GM21576 (cell line): ENCODE measurements at regions not wholly inside any gene's neighbourhood (a gene's known extent, or its start where the extent isn't known, plus 50 kb on each side); places are given as distances from the start of the nearest gene placed in this dataset.

Experiments used
- ATAC-seq: cut with Tn5 transposase; IDR thresholded peaks from one replicate; pipeline ENCODE4 v1.9.1; 2021; ENCODE audit warnings: mild to moderate bottlenecking, moderate library complexity; ENCODE audit not compliant: unreplicated experiment

- ATAC-seq = no peak
Observed at GRCh38 chr1:240019524-240019923, 72.2 kb upstream of the FMN2 start.

GRCh38 chr1:240020871-240021270, 70.8 kb upstream of the FMN2 start:
- no peak for ATAC-seq

- no peak for ATAC-seq
Observed at GRCh38 chr1:240021709-240022108, 70.0 kb upstream of the FMN2 start.

- peak; percentile 77 for ATAC-seq
Observed at GRCh38 chr1:240027059-240027462, 64.6 kb upstream of the FMN2 start.

- ATAC-seq = no peak
Observed at GRCh38 chr1:240029418-240029817, 62.3 kb upstream of the FMN2 start.

- no peak for ATAC-seq
Observed at GRCh38 chr1:240030236-240030635, 61.4 kb upstream of the FMN2 start.

GRCh38 chr1:240031009-240031408, 60.7 kb upstream of the FMN2 start:
- no peak for ATAC-seq

- ATAC-seq = no peak
Observed at GRCh38 chr1:240031414-240031813, 60.3 kb upstream of the FMN2 start.

- ATAC-seq = no peak
Observed at GRCh38 chr1:240033406-240033805, 58.3 kb upstream of the FMN2 start.

- no peak for ATAC-seq
Observed at GRCh38 chr1:240036526-240036925, 55.2 kb upstream of the FMN2 start.
